Stromal cell of bone marrow (primary cell): ENCODE measurements at regions not wholly inside any gene's neighbourhood (a gene's known extent, or its start where the extent isn't known, plus 50 kb on each side); places are given as distances from the start of the nearest gene placed in this dataset.
A peak's percentile ranks its signal among the peaks of the same experiment; 100 is the strongest.

ENCODE experiments used
- DNase-seq: peaks from one replicate; pipeline ENCODE4 v3.0.0-alpha.2; 2012; ENCODE audit warnings: low read depth

- DNase-seq: no peak
These were observed 229.7 kb upstream of the AGAP1 start for GRCh38 chr2:235264121-235264493.

GRCh38 chr2:235264512-235264911 is 229.3 kb upstream of the AGAP1 start:
- no peak for DNase-seq

- DNase-seq: no peak
These were observed 228.4 kb upstream of the AGAP1 start for GRCh38 chr2:235265348-235265965.

GRCh38 chr2:235267251-235267650 is 226.6 kb upstream of the AGAP1 start:
- DNase-seq: no peak

GRCh38 chr2:235268535-235268934 is 225.3 kb upstream of the AGAP1 start:
- peak; percentile 26 for DNase-seq

- DNase-seq: no peak
These were observed 223.6 kb upstream of the AGAP1 start for GRCh38 chr2:235270291-235270690.

- peak; percentile 35 for DNase-seq
These were observed 222.9 kb upstream of the AGAP1 start for GRCh38 chr2:235270956-235271355.

GRCh38 chr2:235271936-235272335 is 221.9 kb upstream of the AGAP1 start:
- no peak for DNase-seq

GRCh38 chr2:235274023-235274422 is 219.8 kb upstream of the AGAP1 start:
- no peak for DNase-seq

GRCh38 chr2:235277485-235277884 is 216.4 kb upstream of the AGAP1 start:
- DNase-seq: no peak

- DNase-seq: no peak
These were observed 215.0 kb upstream of the AGAP1 start for GRCh38 chr2:235278771-235279355.

GRCh38 chr2:235279965-235280364 is 213.9 kb upstream of the AGAP1 start:
- DNase-seq: no peak

- peak; percentile 23 for DNase-seq
These were observed 210.6 kb upstream of the AGAP1 start for GRCh38 chr2:235283246-235283645.

- no peak for DNase-seq
These were observed 207.0 kb upstream of the AGAP1 start for GRCh38 chr2:235286622-235287374.

- no peak for DNase-seq
These were observed 206.5 kb upstream of the AGAP1 start for GRCh38 chr2:235287375-235287733.

GRCh38 chr2:235291461-235291860 is 202.4 kb upstream of the AGAP1 start:
- no peak for DNase-seq

- DNase-seq: no peak
These were observed 200.8 kb upstream of the AGAP1 start for GRCh38 chr2:235293061-235293460.

- DNase-seq: no peak
These were observed 198.0 kb upstream of the AGAP1 start for GRCh38 chr2:235295831-235296230.

- DNase-seq: peak; percentile 26
These were observed 193.3 kb upstream of the AGAP1 start for GRCh38 chr2:235300368-235301201.

GRCh38 chr2:235301202-235302076 is 192.4 kb upstream of the AGAP1 start:
- no peak for DNase-seq

- DNase-seq: no peak
These were observed 191.6 kb upstream of the AGAP1 start for GRCh38 chr2:235302263-235302662.
